Panc1 (cell line): ENCODE measurements at regions not wholly inside any gene's neighbourhood (a gene's known extent, or its start where the extent isn't known, plus 50 kb on each side); places are given as distances from the start of the nearest gene placed in this dataset.

Experiments used
- POLR2AphosphoS5 ChIP-seq: IDR thresholded peaks from 2 replicates; pipeline ENCODE4 v1.6.1; 2012; ENCODE audit warnings: mild to moderate bottlenecking, low read depth, low read length, moderate library complexity
- TCF7L2 ChIP-seq: IDR thresholded peaks from 2 replicates; pipeline ENCODE4 v1.6.1; 2011; ENCODE audit warnings: mild to moderate bottlenecking, low read depth, low read length, inconsistent platforms
- TF ChIP-seq, protein P1 (sequence below): fragments of 450-650 bp; IDR thresholded peaks from 2 replicates; pipeline ENCODE4 v1.5.1; 2017; ENCODE audit warnings: mild to moderate bottlenecking
- TF ChIP-seq, protein P2 (sequence below), 2 experiments: IDR thresholded peaks; 2 replicates each; pipeline ENCODE4 v1.6.1; 2011 to 2012; ENCODE audit warnings: low read depth in 2 of 2, control low read depth in 1 of 2, low read length in 1 of 2, mild to moderate bottlenecking in 1 of 2, moderate library complexity in 1 of 2; ENCODE audit not compliant: insufficient read depth in 1 of 2

DNA sequence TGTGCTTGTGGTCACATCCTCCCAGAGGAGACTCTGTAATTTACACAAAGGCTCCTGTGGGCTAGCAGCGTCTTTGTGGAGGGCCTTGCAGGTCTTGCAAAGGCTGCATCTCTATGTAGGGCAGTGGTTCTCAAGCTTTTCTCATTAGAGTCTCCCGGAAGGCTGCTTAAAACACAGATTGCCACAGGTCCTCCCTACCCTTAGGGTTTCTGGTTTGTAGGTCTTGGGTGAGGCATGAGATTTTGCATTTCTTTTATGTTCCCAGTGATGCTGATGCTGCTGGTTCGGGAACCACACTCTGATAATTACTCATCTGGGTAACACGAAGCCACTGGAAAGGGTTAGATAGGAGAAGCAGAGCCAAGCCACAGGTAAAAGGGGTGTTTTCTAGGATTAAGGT is 151.3 kb upstream of the ZBED5 start:
- TF ChIP-seq, protein P1, sequence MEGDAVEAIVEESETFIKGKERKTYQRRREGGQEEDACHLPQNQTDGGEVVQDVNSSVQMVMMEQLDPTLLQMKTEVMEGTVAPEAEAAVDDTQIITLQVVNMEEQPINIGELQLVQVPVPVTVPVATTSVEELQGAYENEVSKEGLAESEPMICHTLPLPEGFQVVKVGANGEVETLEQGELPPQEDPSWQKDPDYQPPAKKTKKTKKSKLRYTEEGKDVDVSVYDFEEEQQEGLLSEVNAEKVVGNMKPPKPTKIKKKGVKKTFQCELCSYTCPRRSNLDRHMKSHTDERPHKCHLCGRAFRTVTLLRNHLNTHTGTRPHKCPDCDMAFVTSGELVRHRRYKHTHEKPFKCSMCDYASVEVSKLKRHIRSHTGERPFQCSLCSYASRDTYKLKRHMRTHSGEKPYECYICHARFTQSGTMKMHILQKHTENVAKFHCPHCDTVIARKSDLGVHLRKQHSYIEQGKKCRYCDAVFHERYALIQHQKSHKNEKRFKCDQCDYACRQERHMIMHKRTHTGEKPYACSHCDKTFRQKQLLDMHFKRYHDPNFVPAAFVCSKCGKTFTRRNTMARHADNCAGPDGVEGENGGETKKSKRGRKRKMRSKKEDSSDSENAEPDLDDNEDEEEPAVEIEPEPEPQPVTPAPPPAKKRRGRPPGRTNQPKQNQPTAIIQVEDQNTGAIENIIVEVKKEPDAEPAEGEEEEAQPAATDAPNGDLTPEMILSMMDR, result no peak
- TF ChIP-seq TCF7L2 (no peak), POLR2AphosphoS5 (no peak)
- TF ChIP-seq, protein P2, sequence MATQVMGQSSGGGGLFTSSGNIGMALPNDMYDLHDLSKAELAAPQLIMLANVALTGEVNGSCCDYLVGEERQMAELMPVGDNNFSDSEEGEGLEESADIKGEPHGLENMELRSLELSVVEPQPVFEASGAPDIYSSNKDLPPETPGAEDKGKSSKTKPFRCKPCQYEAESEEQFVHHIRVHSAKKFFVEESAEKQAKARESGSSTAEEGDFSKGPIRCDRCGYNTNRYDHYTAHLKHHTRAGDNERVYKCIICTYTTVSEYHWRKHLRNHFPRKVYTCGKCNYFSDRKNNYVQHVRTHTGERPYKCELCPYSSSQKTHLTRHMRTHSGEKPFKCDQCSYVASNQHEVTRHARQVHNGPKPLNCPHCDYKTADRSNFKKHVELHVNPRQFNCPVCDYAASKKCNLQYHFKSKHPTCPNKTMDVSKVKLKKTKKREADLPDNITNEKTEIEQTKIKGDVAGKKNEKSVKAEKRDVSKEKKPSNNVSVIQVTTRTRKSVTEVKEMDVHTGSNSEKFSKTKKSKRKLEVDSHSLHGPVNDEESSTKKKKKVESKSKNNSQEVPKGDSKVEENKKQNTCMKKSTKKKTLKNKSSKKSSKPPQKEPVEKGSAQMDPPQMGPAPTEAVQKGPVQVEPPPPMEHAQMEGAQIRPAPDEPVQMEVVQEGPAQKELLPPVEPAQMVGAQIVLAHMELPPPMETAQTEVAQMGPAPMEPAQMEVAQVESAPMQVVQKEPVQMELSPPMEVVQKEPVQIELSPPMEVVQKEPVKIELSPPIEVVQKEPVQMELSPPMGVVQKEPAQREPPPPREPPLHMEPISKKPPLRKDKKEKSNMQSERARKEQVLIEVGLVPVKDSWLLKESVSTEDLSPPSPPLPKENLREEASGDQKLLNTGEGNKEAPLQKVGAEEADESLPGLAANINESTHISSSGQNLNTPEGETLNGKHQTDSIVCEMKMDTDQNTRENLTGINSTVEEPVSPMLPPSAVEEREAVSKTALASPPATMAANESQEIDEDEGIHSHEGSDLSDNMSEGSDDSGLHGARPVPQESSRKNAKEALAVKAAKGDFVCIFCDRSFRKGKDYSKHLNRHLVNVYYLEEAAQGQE (IDR thresholded peaks at IDR 0.05; ENCODE audit: insufficient read depth in 1 of 2, low read depth in 2 of 2, low read length in 1 of 2), result no peak
